ENCODE measurements at regions not wholly inside any gene's neighbourhood (a gene's known extent, or its start where the extent isn't known, plus 50 kb on each side); places are given as distances from the start of the nearest gene placed in this dataset.

- H3K4me3 ChIP-seq (ENCODE audit: insufficient read depth, low read depth, low read length), result no peak overlapping the region
- no peak overlapping the region for H3K27ac ChIP-seq (ENCODE audit: insufficient read depth, low read depth, low read length, poor library complexity, severe bottlenecking)
- H3K27me3 ChIP-seq (ENCODE audit: control insufficient read depth, insufficient read depth, low read length, poor library complexity, severe bottlenecking), result no peaks in the 10 kb centered on the region
- 80 to 100% methylated on average over 1 to 2 of the region's 2 CpGs for WGBS, 2 experiments
- H3K4me1 ChIP-seq (ENCODE audit: control insufficient read depth, insufficient read depth, low read length), result peaks cover 4% of the 10 kb centered on the region
- no peaks in the 10 kb centered on the region for H3K9me3 ChIP-seq (ENCODE audit: control insufficient read depth, low read length)
- no peaks in the 10 kb centered on the region for H3K36me3 ChIP-seq (ENCODE audit: control insufficient read depth, insufficient read depth, low read length)
Observed at GRCh38 chr13:60282186-60282585, 114.8 kb upstream of the TDRD3 start.

DNA sequence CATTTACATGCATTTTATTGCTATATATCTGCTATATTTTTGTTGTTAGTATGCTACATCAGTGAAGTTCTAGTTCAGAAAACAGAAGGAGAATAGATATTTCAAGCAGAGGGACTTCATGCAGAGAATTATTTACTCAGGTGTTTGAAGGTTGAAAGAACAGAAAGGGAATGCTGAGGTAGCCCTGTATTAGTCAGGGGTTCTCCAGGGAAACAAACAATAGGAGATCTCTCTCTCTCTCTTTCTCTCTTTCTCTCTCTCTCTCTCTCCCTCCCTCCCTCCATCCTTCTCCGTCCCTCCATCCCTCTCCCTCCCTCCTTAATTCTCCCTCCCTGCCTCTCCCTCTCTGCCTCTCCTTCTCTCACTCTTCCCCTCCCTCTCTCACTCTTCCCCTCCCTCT lies 114.3 kb upstream of the TDRD3 start:
- H3K9me3 ChIP-seq (ENCODE audit: control insufficient read depth, low read length), result no peaks in the 10 kb centered on the region
- H3K27ac ChIP-seq (ENCODE audit: insufficient read depth, low read depth, low read length, poor library complexity, severe bottlenecking), result no peak overlapping the region
- peaks cover 4% of the 10 kb centered on the region for H3K4me1 ChIP-seq (ENCODE audit: control insufficient read depth, insufficient read depth, low read length)
- WGBS, 2 experiments, result 47 to 50% methylated on average over 1 of the region's 1 CpG
- H3K4me3 ChIP-seq (ENCODE audit: insufficient read depth, low read depth, low read length), result no peak overlapping the region
- no peaks in the 10 kb centered on the region for H3K27me3 ChIP-seq (ENCODE audit: control insufficient read depth, insufficient read depth, low read length, poor library complexity, severe bottlenecking)
- no peaks in the 10 kb centered on the region for H3K36me3 ChIP-seq (ENCODE audit: control insufficient read depth, insufficient read depth, low read length)

- Histone ChIP-seq H3K27me3 (ENCODE audit: control insufficient read depth, insufficient read depth, low read length, poor library complexity, severe bottlenecking) (no peaks in the 10 kb centered on the region), H3K4me1 (ENCODE audit: control insufficient read depth, insufficient read depth, low read length) (peaks cover 4% of the 10 kb centered on the region), H3K36me3 (ENCODE audit: control insufficient read depth, insufficient read depth, low read length) (no peaks in the 10 kb centered on the region), H3K9me3 (ENCODE audit: control insufficient read depth, low read length) (no peaks in the 10 kb centered on the region), H3K27ac (ENCODE audit: insufficient read depth, low read depth, low read length, poor library complexity, severe bottlenecking) (no peak overlapping the region), H3K4me3 (ENCODE audit: insufficient read depth, low read depth, low read length) (no peak overlapping the region)
- WGBS, 2 experiments, result 76 to 78% methylated on average over 10 of the region's 10 CpGs
Observed at GRCh38 chr13:60286707-60287106, 110.3 kb upstream of the TDRD3 start.

- Histone ChIP-seq H3K27ac (ENCODE audit: insufficient read depth, low read depth, low read length, poor library complexity, severe bottlenecking) (no peak overlapping the region), H3K36me3 (ENCODE audit: control insufficient read depth, insufficient read depth, low read length) (no peaks in the 10 kb centered on the region), H3K4me1 (ENCODE audit: control insufficient read depth, insufficient read depth, low read length) (no peaks in the 10 kb centered on the region), H3K27me3 (ENCODE audit: control insufficient read depth, insufficient read depth, low read length, poor library complexity, severe bottlenecking) (no peaks in the 10 kb centered on the region), H3K9me3 (ENCODE audit: control insufficient read depth, low read length) (no peaks in the 10 kb centered on the region), H3K4me3 (ENCODE audit: insufficient read depth, low read depth, low read length) (no peak overlapping the region)
- 91% methylated on average over 6 of the region's 6 CpGs for WGBS, 2 experiments
Observed at GRCh38 chr13:60288569-60288968, 108.5 kb upstream of the TDRD3 start.

DNA sequence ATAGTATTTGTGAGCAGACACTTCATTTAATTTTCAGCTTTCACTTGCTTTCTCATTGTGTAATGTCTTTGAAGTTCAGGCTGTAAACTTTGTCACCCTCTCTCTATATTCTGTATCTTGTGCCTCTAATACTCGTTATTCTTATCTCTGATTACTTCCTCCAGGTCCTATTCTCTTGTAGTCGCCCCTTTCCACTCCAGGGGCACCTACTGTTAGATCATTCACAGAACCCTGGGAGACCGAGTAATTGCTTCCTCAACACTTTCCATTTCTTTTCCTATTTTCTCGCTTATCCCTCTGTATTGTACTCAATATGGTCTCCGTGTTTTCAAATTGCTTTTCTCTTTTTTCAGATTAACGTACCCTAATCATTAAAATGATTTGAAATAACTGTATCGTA lies 93.9 kb upstream of the TDRD3 start:
- Histone ChIP-seq H3K36me3 (ENCODE audit: control insufficient read depth, insufficient read depth, low read length) (no peaks in the 10 kb centered on the region), H3K27me3 (ENCODE audit: control insufficient read depth, insufficient read depth, low read length, poor library complexity, severe bottlenecking) (no peaks in the 10 kb centered on the region), H3K9me3 (ENCODE audit: control insufficient read depth, low read length) (no peaks in the 10 kb centered on the region), H3K4me3 (ENCODE audit: insufficient read depth, low read depth, low read length) (no peak overlapping the region), H3K4me1 (ENCODE audit: control insufficient read depth, insufficient read depth, low read length) (no peaks in the 10 kb centered on the region), H3K27ac (ENCODE audit: insufficient read depth, low read depth, low read length, poor library complexity, severe bottlenecking) (no peak overlapping the region)
- WGBS, 2 experiments, result 72 to 74% methylated on average over 7 of the region's 7 CpGs

- no peaks in the 10 kb centered on the region for H3K27me3 ChIP-seq (ENCODE audit: control insufficient read depth, insufficient read depth, low read length, poor library complexity, severe bottlenecking)
- H3K4me3 ChIP-seq (ENCODE audit: insufficient read depth, low read depth, low read length), result no peak overlapping the region
- 91 to 94% methylated on average over 4 of the region's 4 CpGs for WGBS, 2 experiments
- no peaks in the 10 kb centered on the region for H3K9me3 ChIP-seq (ENCODE audit: control insufficient read depth, low read length)
- no peaks in the 10 kb centered on the region for H3K36me3 ChIP-seq (ENCODE audit: control insufficient read depth, insufficient read depth, low read length)
- no peak overlapping the region for H3K27ac ChIP-seq (ENCODE audit: insufficient read depth, low read depth, low read length, poor library complexity, severe bottlenecking)
- no peaks in the 10 kb centered on the region for H3K4me1 ChIP-seq (ENCODE audit: control insufficient read depth, insufficient read depth, low read length)
Observed at GRCh38 chr13:60311527-60311926, 85.5 kb upstream of the TDRD3 start.

DNA sequence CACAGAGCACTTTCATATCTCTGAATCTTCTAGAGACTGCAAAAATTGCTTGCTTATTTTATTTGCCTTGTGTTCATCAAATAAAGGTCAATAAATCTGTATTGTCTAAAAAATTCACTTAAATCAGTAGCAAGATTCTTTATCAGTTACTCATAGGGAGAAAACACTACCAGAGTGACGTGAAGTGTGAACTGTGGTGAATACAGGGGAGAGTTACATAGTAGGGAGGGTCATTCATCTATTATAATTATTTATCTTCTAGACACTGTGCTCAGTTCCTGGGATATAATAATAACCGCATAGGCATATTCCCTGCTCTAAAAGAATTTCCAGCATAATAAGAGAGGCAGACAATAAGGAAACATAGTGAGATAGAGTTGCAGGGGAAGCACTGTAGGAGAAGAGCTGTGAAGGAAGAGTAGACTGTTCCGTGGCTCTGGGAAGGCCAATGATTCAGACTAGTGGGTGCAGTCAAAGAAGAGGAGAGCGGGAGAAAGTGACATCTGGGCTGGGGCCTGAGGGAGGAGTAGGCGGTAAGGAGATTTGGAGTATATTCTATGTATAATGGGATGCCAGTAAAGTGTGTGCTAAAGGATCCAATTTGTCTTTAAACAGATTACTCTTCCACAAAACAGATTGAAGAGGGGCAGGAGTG lies 84.0 kb upstream of the TDRD3 start:
- H3K4me1 ChIP-seq (ENCODE audit: control insufficient read depth, insufficient read depth, low read length), result peaks cover 4% of the 10 kb centered on the region
- no peaks in the 10 kb centered on the region for H3K9me3 ChIP-seq (ENCODE audit: control insufficient read depth, low read length)
- H3K36me3 ChIP-seq (ENCODE audit: control insufficient read depth, insufficient read depth, low read length), result no peaks in the 10 kb centered on the region
- WGBS, 2 experiments, result 94 to 99% methylated on average over 3 to 4 of the region's 5 CpGs
- no peaks in the 10 kb centered on the region for H3K27me3 ChIP-seq (ENCODE audit: control insufficient read depth, insufficient read depth, low read length, poor library complexity, severe bottlenecking)
- no peak overlapping the region for H3K4me3 ChIP-seq (ENCODE audit: insufficient read depth, low read depth, low read length)
- H3K27ac ChIP-seq (ENCODE audit: insufficient read depth, low read depth, low read length, poor library complexity, severe bottlenecking), result no peak overlapping the region

GRCh38 chr13:60318186-60318585 lies 78.8 kb upstream of the TDRD3 start:
- 97 to 98% methylated on average over 3 of the region's 3 CpGs for WGBS, 2 experiments
- Histone ChIP-seq H3K9me3 (ENCODE audit: control insufficient read depth, low read length) (no peaks in the 10 kb centered on the region), H3K4me1 (ENCODE audit: control insufficient read depth, insufficient read depth, low read length) (peaks cover 6% of the 10 kb centered on the region), H3K27me3 (ENCODE audit: control insufficient read depth, insufficient read depth, low read length, poor library complexity, severe bottlenecking) (no peaks in the 10 kb centered on the region), H3K4me3 (ENCODE audit: insufficient read depth, low read depth, low read length) (no peak overlapping the region), H3K36me3 (ENCODE audit: control insufficient read depth, insufficient read depth, low read length) (no peaks in the 10 kb centered on the region), H3K27ac (ENCODE audit: insufficient read depth, low read depth, low read length, poor library complexity, severe bottlenecking) (no peak overlapping the region)

DNA sequence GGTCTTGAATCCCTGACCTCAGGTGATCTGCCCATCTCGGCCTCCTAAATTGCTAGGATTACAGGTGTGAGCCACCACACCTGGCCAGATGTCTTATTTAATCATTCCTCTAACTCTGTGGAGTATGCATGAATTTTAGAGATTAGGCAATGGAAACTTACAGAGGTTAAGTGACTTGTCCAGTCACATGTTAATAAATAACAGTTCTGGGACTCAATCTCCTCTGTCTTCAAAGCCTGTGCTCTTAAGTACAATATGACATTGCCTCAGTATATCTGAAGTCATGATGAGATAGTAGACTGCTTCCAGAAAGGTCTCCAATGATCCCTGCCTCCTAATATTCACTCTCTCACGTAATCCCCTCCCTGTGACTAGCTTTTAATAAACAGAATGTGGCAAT lies 72.9 kb upstream of the TDRD3 start:
- Histone ChIP-seq H3K36me3 (ENCODE audit: control insufficient read depth, insufficient read depth, low read length) (no peaks in the 10 kb centered on the region), H3K27me3 (ENCODE audit: control insufficient read depth, insufficient read depth, low read length, poor library complexity, severe bottlenecking) (no peaks in the 10 kb centered on the region), H3K4me1 (ENCODE audit: control insufficient read depth, insufficient read depth, low read length) (no peaks in the 10 kb centered on the region), H3K27ac (ENCODE audit: insufficient read depth, low read depth, low read length, poor library complexity, severe bottlenecking) (no peak overlapping the region), H3K9me3 (ENCODE audit: control insufficient read depth, low read length) (no peaks in the 10 kb centered on the region), H3K4me3 (ENCODE audit: insufficient read depth, low read depth, low read length) (no peak overlapping the region)
- 94 to 95% methylated on average over 2 of the region's 2 CpGs for WGBS, 2 experiments

DNA sequence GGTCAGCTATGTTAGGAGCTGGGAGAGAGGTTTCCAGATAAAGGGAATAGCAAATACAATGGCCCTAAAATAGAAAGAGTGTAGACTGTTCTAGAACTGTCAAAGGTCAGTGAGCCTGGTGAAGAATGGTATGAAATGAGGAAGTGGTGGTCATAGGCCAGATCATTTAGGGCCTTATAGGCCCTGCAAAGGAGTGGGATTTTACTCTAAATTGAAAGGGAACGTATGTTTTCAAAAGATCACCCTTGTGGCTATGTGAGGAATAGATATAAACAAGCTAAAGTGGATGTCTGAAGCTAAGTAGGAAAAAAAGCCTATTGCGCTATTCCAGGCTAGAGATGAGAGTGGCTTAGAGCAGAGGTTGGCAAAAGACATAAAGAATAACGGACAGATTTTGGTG lies 70.7 kb upstream of the TDRD3 start:
- no peaks in the 10 kb centered on the region for H3K4me1 ChIP-seq (ENCODE audit: control insufficient read depth, insufficient read depth, low read length)
- no peaks in the 10 kb centered on the region for H3K36me3 ChIP-seq (ENCODE audit: control insufficient read depth, insufficient read depth, low read length)
- H3K27me3 ChIP-seq (ENCODE audit: control insufficient read depth, insufficient read depth, low read length, poor library complexity, severe bottlenecking), result no peaks in the 10 kb centered on the region
- WGBS, 2 experiments, result 88 to 90% methylated on average over 3 of the region's 3 CpGs
- no peak overlapping the region for H3K4me3 ChIP-seq (ENCODE audit: insufficient read depth, low read depth, low read length)
- H3K9me3 ChIP-seq (ENCODE audit: control insufficient read depth, low read length), result no peaks in the 10 kb centered on the region
- no peak overlapping the region for H3K27ac ChIP-seq (ENCODE audit: insufficient read depth, low read depth, low read length, poor library complexity, severe bottlenecking)

- 96% methylated on average over 3 to 4 of the region's 4 CpGs for WGBS, 2 experiments
- Histone ChIP-seq H3K36me3 (ENCODE audit: control insufficient read depth, insufficient read depth, low read length) (no peaks in the 10 kb centered on the region), H3K27me3 (ENCODE audit: control insufficient read depth, insufficient read depth, low read length, poor library complexity, severe bottlenecking) (no peaks in the 10 kb centered on the region), H3K4me1 (ENCODE audit: control insufficient read depth, insufficient read depth, low read length) (no peaks in the 10 kb centered on the region), H3K4me3 (ENCODE audit: insufficient read depth, low read depth, low read length) (no peak overlapping the region), H3K9me3 (ENCODE audit: control insufficient read depth, low read length) (no peaks in the 10 kb centered on the region), H3K27ac (ENCODE audit: insufficient read depth, low read depth, low read length, poor library complexity, severe bottlenecking) (no peak overlapping the region)
Observed at GRCh38 chr13:60327511-60327910, 69.5 kb upstream of the TDRD3 start.

Measured in ectodermal cell (in vitro differentiated cells).